NCI-H128 (cell line): ENCODE measurements at regions not wholly inside any gene's neighbourhood (a gene's known extent, or its start where the extent isn't known, plus 50 kb on each side); places are given as distances from the start of the nearest gene placed in this dataset.
"Not testable (repeated sequence)": the region's sequence is repeated elsewhere in the genome, so short reads cannot be mapped to it uniquely, and the experiment has no call there.

ENCODE experiments used
- DNase-seq: peaks from one replicate; lab custom pipeline; 2025; ENCODE audit not compliant: unreplicated experiment; lab: John Stamatoyannopoulos, UW

DNA sequence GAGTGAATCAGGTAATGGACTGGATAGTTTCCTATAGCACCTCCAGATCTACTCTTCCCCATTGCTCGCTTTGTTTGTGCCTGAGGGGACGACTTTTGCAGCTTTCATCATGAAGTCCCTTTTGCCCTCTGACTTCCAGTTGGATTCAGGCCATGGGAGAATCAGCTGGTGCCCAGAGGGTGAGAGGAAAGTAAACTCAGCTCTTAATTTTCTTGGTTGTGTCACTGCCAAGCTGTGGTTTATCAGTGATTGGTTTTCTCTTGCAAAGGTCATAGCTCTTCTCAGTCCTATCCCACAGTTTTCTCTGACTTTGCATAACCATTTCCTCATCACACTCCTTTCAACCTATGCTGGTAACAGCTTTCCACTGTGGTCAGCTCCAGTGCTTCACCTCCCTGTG is 200.1 kb downstream of the KCNJ2 start:
- no peak for DNase-seq

DNA sequence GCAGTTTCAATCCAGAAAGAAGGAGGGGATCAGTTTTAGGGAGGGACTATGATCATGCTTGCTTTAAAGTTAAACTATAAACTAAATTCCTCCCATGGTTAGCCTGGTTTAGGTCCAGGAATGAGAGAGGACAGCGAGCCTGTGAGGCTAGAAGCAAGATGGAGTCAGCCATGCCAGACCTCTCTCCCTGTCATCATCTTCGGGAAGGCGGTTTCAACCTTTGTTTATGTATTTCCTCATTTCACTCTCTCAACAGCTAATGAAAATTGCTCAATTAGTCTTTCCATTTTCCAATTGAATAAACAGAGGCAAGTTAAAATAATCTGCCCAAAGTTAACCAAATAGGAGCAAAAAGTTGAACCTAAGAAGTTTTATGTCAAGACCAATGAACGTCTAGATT is 201.5 kb downstream of the KCNJ2 start:
- no peak for DNase-seq

DNA sequence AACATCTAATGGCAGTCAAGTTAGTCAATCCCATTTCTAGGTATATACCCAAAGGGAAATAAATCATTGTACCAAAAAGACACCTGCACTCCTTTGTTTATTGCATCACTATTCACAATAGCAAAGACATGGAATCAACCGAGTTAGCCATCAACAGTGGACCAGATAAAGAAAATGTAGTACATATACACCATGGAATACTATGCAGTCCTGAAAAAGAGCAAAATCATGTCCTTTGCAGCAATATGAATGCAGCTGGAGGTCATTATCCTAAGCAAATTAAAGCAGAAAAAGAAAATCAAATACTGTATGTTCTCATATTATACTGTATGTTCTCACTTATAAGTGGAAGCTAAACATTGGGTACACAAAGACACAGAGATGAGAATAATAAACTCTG is 204.0 kb downstream of the KCNJ2 start:
- DNase-seq: no peak

DNA sequence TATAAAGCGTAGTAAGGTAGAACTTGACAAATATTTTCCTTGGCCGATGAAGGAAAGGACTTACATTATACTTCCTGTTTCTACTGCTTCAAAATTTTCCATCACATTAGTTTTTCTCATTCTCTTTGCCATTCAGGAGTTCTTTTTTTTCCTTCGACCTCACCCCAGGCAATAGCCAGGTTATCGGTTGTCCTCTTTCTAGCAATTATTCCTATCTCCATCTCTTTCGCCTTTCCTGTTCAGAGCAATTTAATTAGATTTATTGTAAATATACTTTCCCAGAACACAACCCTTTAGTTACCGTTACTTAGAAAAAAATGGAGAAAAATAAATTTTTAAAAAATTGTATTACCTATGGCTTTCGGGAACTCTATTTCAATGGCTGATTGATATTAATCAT is 205.2 kb downstream of the KCNJ2 start:
- no peak for DNase-seq

- no peak for DNase-seq
Observed at GRCh38 chr17:70375406-70375805, 206.1 kb downstream of the KCNJ2 start.

GRCh38 chr17:70375813-70376770 is 206.8 kb downstream of the KCNJ2 start:
- DNase-seq: no peak

DNA sequence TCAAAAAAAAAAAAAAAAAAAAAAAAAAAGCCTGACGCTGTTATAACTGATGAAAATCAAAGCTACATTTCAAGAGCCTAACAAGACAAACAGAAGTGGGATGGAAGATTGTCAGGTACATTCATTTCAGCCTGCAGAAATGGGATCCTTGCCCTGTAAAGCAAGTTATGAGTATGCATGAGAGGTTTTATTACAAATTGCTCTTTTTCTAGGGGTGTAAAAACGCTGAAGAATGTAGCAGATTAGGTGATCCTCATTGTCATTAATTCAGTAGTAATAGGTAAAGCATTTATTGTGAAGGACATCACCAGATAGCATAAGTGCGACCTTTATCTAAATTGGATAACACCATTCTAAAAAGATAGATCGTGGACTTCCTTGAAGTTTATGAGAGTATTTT is 208.3 kb downstream of the KCNJ2 start:
- no peak for DNase-seq

DNA sequence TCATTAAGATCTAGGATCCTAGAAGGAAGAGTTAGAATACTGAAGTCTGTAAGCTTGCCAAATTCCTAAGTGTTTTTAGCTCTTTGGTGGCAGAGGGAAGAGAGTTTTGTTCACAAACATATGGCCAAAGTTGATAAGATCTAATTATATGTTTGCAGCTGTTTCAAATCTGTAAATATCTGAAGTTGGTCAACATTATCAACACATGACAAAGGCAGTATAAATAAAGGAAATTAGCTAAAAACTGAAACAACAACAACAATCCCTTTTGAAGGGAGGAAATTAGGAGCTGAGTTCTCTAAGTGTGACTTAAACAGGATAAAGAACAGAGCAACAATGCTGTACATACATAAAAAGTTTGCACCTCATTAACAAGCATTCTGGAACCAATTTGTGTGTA is 208.7 kb downstream of the KCNJ2 start:
- no peak for DNase-seq

GRCh38 chr17:70379945-70380344 is 210.6 kb downstream of the KCNJ2 start:
- no peak for DNase-seq

DNA sequence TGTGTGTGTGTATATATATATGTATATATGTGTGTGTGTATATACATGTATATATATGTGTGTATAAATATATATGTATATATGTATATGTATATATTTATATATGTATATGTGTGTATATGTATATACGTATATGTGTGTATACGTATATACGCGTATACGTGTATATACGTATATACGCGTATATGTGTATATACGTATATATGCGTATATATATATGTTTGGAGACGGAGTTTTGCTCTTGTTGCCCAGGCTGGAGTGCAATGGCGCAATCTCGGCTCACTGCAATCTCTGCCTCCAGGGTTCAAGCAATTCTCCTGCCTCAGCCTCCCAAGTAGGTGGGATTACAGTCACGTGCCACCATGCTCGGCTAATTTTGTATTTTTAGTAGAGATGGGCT is 212.6 kb downstream of the KCNJ2 start:
- not testable (repeated sequence) for DNase-seq

DNA sequence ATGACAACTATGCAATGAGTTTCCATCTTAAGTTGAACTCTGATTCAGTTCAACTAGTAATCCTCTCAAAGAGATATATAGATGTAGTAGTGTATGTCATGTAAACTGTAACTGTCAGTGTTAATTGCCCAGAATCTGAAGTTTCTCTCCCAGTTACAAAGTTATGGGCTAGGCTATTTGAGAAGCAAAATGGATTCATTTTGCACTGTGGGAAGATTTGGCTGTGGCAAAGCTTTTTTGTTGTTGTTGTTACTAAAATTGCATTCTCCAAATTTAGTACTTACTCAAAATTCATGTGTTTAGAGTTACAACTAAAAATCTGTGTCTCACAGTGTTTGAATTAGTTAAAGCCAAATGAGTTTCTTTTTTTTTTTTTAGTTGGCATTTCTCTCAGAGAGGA is 219.0 kb downstream of the KCNJ2 start:
- DNase-seq: no peak

- not testable (repeated sequence) for DNase-seq
Observed at GRCh38 chr17:70389232-70389757, 220.0 kb downstream of the KCNJ2 start.

GRCh38 chr17:70390049-70390448 is 220.7 kb downstream of the KCNJ2 start:
- no peak for DNase-seq

DNA sequence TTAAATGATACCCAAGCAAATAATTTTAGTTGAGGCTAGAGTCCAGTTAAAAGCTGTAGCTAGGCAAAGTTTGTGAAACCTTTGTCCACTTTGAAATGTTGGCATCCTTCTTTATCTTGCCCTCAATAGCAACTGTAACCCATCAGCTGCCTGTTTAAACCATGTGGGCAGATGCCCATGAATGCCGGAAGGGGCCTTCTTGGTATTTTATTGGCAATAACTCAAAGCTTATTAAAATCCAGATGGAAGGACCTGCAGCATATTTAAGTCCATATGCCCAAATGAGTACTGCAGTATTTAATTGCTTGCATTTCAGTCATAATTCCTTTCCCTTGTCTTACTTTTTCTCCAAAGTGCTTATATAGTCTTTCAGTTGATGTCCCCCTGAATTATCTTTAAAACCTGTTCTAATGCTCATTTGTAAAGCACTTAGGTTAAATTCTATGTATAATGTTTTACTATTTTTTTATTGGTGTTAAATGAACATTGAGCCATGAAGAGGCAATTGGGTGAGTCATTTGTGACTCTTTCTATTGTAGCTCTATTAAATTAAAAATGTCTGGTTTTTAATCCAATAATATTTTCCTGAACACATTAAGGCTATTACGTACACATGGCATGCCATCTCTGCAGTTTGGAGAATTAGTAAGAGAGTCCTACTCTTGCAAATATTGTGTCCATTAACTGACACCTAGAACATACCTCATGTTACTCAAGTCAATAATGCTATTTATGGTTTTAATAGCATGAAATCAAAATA is 225.3 kb downstream of the KCNJ2 start:
- DNase-seq: no peak

GRCh38 chr17:70405492-70406220 is 236.3 kb downstream of the KCNJ2 start:
- DNase-seq: no peak

DNA sequence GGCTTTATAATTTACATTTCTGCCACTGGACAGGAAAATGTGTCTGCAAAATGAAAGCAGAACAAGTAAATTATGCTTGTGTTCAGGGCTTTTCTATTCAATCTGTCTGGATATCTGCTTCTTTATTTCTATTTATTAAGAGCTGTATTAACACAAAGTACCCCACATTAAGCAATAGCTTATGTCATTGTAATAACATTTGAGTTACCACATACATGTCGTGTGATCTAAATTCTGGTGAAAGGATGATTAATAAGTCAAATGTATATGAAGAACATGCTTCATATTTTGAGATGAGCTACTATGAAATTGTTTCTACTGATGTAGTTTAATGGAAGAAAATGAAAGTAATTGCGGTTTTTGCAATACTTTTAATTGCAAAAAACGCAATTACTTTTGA is 238.2 kb downstream of the KCNJ2 start:
- DNase-seq: no peak

DNA sequence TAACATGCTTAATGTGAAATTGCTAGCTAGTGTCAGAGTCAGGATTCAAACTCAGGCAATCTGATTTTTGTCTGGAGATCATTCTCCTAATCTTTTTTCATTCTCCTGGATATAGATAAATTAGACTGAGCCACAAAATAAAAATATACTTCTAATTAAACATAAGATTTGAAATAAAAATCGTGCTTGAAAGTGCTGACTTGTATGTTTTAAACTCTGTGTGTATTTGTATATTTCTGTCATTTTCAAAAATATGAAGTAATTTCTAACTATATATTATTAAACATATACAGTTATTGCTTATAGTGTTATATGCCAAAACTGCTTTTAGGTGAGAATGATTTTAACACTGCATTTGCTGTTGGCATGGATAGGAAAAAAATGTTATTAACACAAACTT is 239.4 kb downstream of the KCNJ2 start:
- no peak for DNase-seq

DNA sequence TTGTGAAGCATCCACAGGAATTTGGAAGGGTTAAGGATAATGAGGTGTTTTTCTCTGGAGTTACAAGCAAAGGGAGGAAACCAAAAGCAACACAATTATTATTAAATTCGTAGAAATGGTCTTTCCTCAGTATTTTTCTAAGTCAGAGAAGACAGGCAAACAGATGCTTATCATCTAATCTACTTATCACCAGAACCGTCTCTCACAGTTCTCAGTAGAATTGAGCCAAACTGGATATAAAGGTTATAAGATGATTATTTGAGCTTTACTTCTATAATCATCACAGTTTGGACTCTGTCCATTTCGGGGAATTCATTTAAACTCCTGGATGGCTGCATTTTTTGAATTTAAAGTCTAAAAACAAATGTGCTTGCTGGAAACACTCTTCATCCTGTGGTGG is 245.0 kb downstream of the KCNJ2 start:
- no peak for DNase-seq

GRCh38 chr17:70420861-70421445 is 251.6 kb downstream of the KCNJ2 start:
- DNase-seq: no peak

DNA sequence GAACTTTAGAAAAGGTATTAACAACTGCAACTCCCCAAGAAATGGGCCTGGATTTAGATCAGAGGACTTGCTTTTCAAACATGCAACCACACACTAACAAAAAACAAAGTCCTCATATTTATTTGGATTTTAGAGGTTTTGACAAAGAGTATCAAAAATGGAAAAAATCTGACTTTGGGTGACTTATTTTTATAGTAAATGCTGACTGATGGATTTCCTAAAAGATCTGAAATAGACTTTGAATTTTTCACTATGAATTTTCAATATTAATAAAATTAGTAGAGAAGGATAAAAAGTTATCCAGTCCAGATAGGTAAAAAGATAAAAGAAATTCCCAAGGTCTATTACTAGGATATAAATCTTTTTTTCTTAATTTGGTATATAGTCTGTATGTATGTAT is 253.5 kb downstream of the KCNJ2 start:
- no peak for DNase-seq

GRCh38 chr17:70423562-70423961 is 254.2 kb downstream of the KCNJ2 start:
- no peak for DNase-seq
